H1 (cell line): ENCODE measurements at regions not wholly inside any gene's neighbourhood (a gene's known extent, or its start where the extent isn't known, plus 50 kb on each side); places are given as distances from the start of the nearest gene placed in this dataset.

Experiments
- BRCA1 ChIP-seq: IDR thresholded peaks from 2 replicates; pipeline ENCODE4 v1.6.1; 2012; ENCODE audit warnings: low read depth, low read length, improper control_type of control experiment
- CBX5 ChIP-seq: fragments of 300-800, 300-1000 bp; sonication (generic); IDR thresholded peaks from 2 replicates; pipeline ENCODE4 v1.7.1; 2016; ENCODE audit warnings: antibody characterized with exemption, low read length, low read depth
- CEBPB ChIP-seq: IDR thresholded peaks from 2 replicates; pipeline ENCODE4 v1.6.1; 2012; ENCODE audit warnings: low read depth, low read length
- CHD2 ChIP-seq: IDR thresholded peaks from 2 replicates; pipeline ENCODE4 v1.6.1; 2012; ENCODE audit warnings: low read length, improper control_type of control experiment
- CREB1 ChIP-seq: IDR thresholded peaks from 2 replicates; pipeline ENCODE4 v1.6.1; 2012; ENCODE audit warnings: inconsistent platforms
- CTBP2 ChIP-seq: IDR thresholded peaks from 2 replicates; pipeline ENCODE4 v1.7.0; 2011; ENCODE audit warnings: borderline replicate concordance, mild to moderate bottlenecking, moderate library complexity, mixed read lengths, low read length; ENCODE audit not compliant: insufficient read depth, insufficient read length
- CTCF ChIP-seq, 3 experiments: IDR thresholded peaks; 1 replicate in 2 of 3; 2 replicates in 1 of 3; pipeline versions ENCODE4 v1.5.1 to v1.6.1; 2011; ENCODE audit warnings: low read length in 3 of 3, mild to moderate bottlenecking in 3 of 3, inconsistent platforms in 2 of 3, low read depth in 1 of 3, moderate library complexity in 1 of 3; ENCODE audit not compliant: insufficient read depth in 1 of 3; ENCODE audit errors: control extremely low read depth in 1 of 3
- HDAC2 ChIP-seq, 2 experiments: fragments of 300-600 bp in 1 of 2; sonication (generic) in 1 of 2; IDR thresholded peaks; 2 replicates each; pipeline ENCODE4 v1.6.1; 2011 to 2012; ENCODE audit warnings: low read depth in 2 of 2, low read length in 2 of 2, mild to moderate bottlenecking in 2 of 2, moderate library complexity in 2 of 2, borderline replicate concordance in 1 of 2, inconsistent platforms in 1 of 2
- POLR2A ChIP-seq, 2 experiments: IDR thresholded peaks; 1 replicate in 1 of 2; 2 replicates in 1 of 2; pipeline ENCODE4 v1.6.1; 2011; ENCODE audit warnings: low read depth in 2 of 2, low read length in 2 of 2, mild to moderate bottlenecking in 2 of 2; ENCODE audit errors: control extremely low read depth in 1 of 2
- POLR2AphosphoS5 ChIP-seq: IDR thresholded peaks from 2 replicates; pipeline ENCODE4 v1.6.1; 2011; ENCODE audit warnings: low read depth, low read length
- RBBP5 ChIP-seq: IDR thresholded peaks from 2 replicates; pipeline ENCODE4 v1.7.1; 2012; ENCODE audit warnings: low read depth, mild to moderate bottlenecking, inconsistent platforms, low read length, moderate library complexity, borderline replicate concordance
- SIN3A ChIP-seq, 2 experiments: IDR thresholded peaks in 1 of 2; conservative IDR thresholded peaks in 1 of 2; 2 replicates each; pipeline ENCODE4 v1.6.1; 2011 to 2012; ENCODE audit warnings: low read length in 2 of 2, improper control_type of control experiment in 1 of 2, low read depth in 1 of 2, mild to moderate bottlenecking in 1 of 2
- SIX5 ChIP-seq: IDR thresholded peaks from 2 replicates; pipeline ENCODE4 v1.6.1; 2011; ENCODE audit warnings: mild to moderate bottlenecking, low read depth, low read length
- SP4 ChIP-seq: IDR thresholded peaks from 2 replicates; pipeline ENCODE4 v1.6.1; 2012; ENCODE audit warnings: low read length, inconsistent platforms

- TF ChIP-seq HDAC2 (IDR thresholded peaks at IDR 0.05; ENCODE audit: borderline replicate concordance in 1 of 2, low read depth in 2 of 2, low read length in 2 of 2) (no peak), SIX5 (no peak), CBX5 (no peak), POLR2A (IDR thresholded peaks at IDR 0.05; ENCODE audit: control extremely low read depth in 1 of 2, low read depth in 2 of 2, low read length in 2 of 2) (no peak), CTCF (IDR thresholded peaks at IDR 0.05; ENCODE audit: control extremely low read depth in 1 of 3, insufficient read depth in 1 of 3, low read depth in 1 of 3, low read length in 3 of 3) (no peak), CHD2 (no peak), CEBPB (no peak), SIN3A (conservative IDR thresholded peaks at IDR 0.05 in 1 of 2, IDR thresholded peaks at IDR 0.05 in 1 of 2; ENCODE audit: low read depth in 1 of 2, low read length in 2 of 2) (no peak), RBBP5 (no peak), POLR2AphosphoS5 (no peak), BRCA1 (no peak), SP4 (no peak), CREB1 (no peak), CTBP2 (no peak)
These were observed 803.7 kb downstream of the GRIK2 start for GRCh38 chr6:102197211-102197610.
